ENCODE measurements at regions not wholly inside any gene's neighbourhood (a gene's known extent, or its start where the extent isn't known, plus 50 kb on each side); places are given as distances from the start of the nearest gene placed in this dataset.

DNA sequence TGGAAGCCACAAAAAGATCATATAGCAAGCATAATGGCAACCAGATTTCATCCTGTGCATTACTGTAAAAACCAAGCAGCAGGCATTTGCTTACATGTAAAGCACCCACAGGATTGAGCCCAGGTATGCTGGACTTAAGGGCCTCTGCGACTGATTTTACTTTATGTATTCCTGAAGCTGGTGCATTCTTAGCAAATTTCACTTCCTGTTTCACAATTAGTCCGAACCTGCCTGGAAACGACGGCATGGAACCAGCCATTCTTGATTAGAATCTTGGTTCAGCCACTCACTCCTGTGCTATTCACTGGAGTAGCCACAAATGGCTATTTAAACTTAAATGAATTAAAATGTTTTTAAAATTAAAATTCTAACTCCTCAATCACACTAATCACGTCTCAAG lies 239.2 kb downstream of the NUAK1 start:
- H3K4me1 ChIP-seq (ENCODE audit: insufficient read depth, low read length) = peaks cover 23% of the 10 kb centered on the region
- no peak overlapping the region for H3K4me3 ChIP-seq (ENCODE audit: low read length)
- H3K27ac ChIP-seq (ENCODE audit: low read length) = no peak overlapping the region
- H3K27me3 ChIP-seq (ENCODE audit: insufficient read depth, low read length) = no peaks in the 10 kb centered on the region
- no peaks in the 10 kb centered on the region for H3K9me3 ChIP-seq (ENCODE audit: insufficient read depth, low read depth, low read length)
- H3K36me3 ChIP-seq (ENCODE audit: insufficient read depth, low read depth, low read length) = no peaks in the 10 kb centered on the region
- H3K9ac ChIP-seq (ENCODE audit: low read depth, low read length) = no peak overlapping the region

DNA sequence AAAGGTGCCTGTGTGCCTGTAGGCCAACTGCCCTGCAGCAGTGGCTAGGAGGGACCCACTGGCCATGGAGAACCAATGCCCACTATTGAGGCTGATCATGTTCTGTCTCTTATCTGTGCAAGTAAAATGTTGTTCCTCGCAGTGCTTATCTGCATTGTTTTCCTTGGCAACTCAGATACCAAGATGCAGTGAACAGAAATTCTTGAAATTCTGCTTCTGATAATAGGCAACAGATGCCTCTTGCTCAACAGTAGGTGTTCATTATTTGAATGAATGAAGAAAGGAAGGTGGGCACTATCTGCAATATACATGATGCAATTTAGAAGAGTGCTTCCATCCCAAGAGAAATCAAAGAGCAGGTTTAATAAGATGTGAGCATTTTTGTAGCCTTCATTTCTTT lies 232.2 kb downstream of the NUAK1 start:
- no peaks in the 10 kb centered on the region for H3K4me1 ChIP-seq (ENCODE audit: insufficient read depth, low read length)
- no peak overlapping the region for H3K4me3 ChIP-seq (ENCODE audit: low read length)
- H3K27me3 ChIP-seq (ENCODE audit: insufficient read depth, low read length) = no peaks in the 10 kb centered on the region
- H3K27ac ChIP-seq (ENCODE audit: low read length) = no peak overlapping the region
- no peak overlapping the region for H3K9ac ChIP-seq (ENCODE audit: low read depth, low read length)
- H3K36me3 ChIP-seq (ENCODE audit: insufficient read depth, low read depth, low read length) = no peaks in the 10 kb centered on the region
- H3K9me3 ChIP-seq (ENCODE audit: insufficient read depth, low read depth, low read length) = no peaks in the 10 kb centered on the region

DNA sequence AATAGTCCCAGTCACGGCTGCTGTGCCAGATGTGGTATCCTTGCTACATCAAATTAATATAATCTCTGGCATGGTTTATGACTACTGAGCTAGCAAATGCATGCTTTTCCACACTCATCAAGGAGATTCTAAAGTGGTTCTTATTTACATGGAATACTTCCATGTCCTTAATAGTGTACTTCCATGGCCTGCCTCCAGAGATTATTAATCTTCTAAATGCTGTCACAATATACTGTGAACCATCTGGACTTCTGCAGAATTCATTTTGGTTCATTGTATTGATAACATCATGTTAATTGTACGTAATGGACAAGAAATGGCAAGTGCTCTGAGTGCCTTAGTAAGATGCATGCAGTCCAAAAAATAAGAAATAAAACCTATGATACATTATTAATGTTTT lies 230.8 kb downstream of the NUAK1 start:
- Histone ChIP-seq H3K27me3 (ENCODE audit: insufficient read depth, low read length) (no peaks in the 10 kb centered on the region), H3K4me3 (ENCODE audit: low read length) (no peak overlapping the region), H3K27ac (ENCODE audit: low read length) (no peak overlapping the region), H3K9ac (ENCODE audit: low read depth, low read length) (no peak overlapping the region), H3K4me1 (ENCODE audit: insufficient read depth, low read length) (no peaks in the 10 kb centered on the region), H3K9me3 (ENCODE audit: insufficient read depth, low read depth, low read length) (no peaks in the 10 kb centered on the region), H3K36me3 (ENCODE audit: insufficient read depth, low read depth, low read length) (no peaks in the 10 kb centered on the region)

DNA sequence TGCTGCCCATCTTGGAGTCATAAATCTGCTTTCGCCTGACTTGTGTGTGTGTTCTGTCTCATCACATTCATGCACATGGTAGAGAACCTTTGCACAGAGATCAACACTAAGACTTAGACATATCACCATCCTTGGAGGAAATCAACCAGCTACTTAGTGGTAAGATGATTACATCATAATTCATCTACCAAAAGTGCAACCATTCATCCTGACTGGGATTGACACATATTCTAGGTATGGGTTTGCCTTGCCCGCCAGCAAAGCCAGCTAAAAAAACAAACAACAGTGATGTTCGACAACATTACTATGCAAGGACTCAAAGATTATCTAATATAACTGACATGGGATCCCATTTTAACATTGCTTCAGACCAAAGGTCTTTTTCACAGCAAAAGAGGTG lies 228.7 kb downstream of the NUAK1 start:
- no peaks in the 10 kb centered on the region for H3K36me3 ChIP-seq (ENCODE audit: insufficient read depth, low read depth, low read length)
- H3K4me3 ChIP-seq (ENCODE audit: low read length) = no peak overlapping the region
- H3K27me3 ChIP-seq (ENCODE audit: insufficient read depth, low read length) = no peaks in the 10 kb centered on the region
- H3K27ac ChIP-seq (ENCODE audit: low read length) = no peak overlapping the region
- no peaks in the 10 kb centered on the region for H3K4me1 ChIP-seq (ENCODE audit: insufficient read depth, low read length)
- no peaks in the 10 kb centered on the region for H3K9me3 ChIP-seq (ENCODE audit: insufficient read depth, low read depth, low read length)
- no peak overlapping the region for H3K9ac ChIP-seq (ENCODE audit: low read depth, low read length)

GRCh38 chr12:105911966-105912365 lies 226.8 kb downstream of the NUAK1 start:
- Histone ChIP-seq H3K36me3 (ENCODE audit: insufficient read depth, low read depth, low read length) (no peaks in the 10 kb centered on the region), H3K27me3 (ENCODE audit: insufficient read depth, low read length) (no peaks in the 10 kb centered on the region), H3K4me3 (ENCODE audit: low read length) (no peak overlapping the region), H3K9me3 (ENCODE audit: insufficient read depth, low read depth, low read length) (no peaks in the 10 kb centered on the region), H3K27ac (ENCODE audit: low read length) (no peak overlapping the region), H3K9ac (ENCODE audit: low read depth, low read length) (no peak overlapping the region), H3K4me1 (ENCODE audit: insufficient read depth, low read length) (no peaks in the 10 kb centered on the region)

DNA sequence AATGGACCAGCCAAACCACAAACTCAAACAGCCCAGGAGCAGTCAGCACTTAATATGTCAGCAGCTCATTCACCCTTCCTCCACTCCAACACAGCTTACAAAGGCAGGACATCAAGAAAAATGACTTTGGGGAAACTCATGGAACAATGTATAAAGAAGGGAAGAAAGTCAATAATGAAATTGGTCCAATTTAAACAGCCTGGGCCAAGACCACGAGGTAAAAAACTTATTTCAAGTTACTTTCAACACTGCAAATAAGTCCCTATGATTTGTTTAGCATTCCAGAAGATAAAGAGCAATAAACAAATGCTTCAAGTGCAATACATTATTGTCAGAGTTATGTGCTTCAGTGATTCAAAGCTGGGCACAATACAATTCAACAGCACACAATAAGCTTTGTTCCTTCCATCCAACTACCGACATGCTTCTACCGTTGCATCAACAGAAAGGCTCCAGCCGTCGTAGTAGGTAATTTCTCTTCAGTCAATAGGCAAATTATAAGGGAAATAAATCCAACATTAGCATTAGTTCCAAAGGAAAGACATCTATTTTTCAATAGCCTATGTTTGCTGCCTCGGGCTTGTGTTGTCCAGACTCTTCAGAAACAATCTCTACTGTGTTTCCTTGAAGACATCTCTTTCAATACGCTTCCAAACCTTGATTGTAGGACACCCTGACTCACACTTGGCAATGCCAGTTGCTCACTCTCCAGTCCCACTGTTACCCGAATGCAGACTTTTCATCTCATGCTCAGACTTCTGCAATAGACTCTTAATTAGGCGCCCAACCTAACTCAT lies 225.7 kb downstream of the NUAK1 start:
- no peaks in the 10 kb centered on the region for H3K9me3 ChIP-seq (ENCODE audit: insufficient read depth, low read depth, low read length)
- H3K4me3 ChIP-seq (ENCODE audit: low read length) = no peak overlapping the region
- no peaks in the 10 kb centered on the region for H3K4me1 ChIP-seq (ENCODE audit: insufficient read depth, low read length)
- H3K9ac ChIP-seq (ENCODE audit: low read depth, low read length) = no peak overlapping the region
- H3K27me3 ChIP-seq (ENCODE audit: insufficient read depth, low read length) = no peaks in the 10 kb centered on the region
- H3K27ac ChIP-seq (ENCODE audit: low read length) = no peak overlapping the region
- no peaks in the 10 kb centered on the region for H3K36me3 ChIP-seq (ENCODE audit: insufficient read depth, low read depth, low read length)

DNA sequence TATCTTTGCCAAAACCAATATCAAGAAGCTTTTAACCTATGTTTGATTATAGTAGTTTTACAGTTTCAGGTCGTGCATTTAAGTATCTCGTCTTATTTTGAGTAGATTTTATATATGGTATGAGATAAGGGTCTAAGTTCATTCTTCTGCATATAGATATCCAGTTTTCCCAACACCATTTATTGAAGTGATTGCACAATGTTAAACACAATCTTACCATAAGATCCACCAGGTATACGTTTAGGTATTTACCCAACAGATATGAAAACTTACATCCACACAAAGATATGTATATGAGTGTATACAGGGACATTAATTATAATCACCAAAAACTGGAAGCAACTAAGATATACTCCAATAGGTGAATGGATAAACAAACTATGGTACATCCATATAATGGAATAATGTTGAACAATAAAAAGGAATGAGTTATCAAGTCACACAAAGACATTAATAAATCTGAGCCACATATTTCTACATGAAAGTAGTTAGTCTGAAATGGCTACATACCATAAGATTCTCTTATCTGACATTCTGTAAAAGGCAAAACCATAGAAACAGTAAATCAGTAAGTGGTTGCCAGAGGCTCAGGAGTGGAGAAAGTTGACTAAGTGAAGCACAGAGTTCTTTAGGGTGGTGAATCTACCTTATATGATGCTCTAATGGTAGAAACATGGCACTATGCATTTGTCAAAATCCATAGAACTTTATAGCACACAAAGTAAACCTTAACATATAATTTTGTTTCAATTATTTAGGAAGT lies 222.6 kb downstream of the NUAK1 start:
- H3K9ac ChIP-seq (ENCODE audit: low read depth, low read length) = no peak overlapping the region

DNA sequence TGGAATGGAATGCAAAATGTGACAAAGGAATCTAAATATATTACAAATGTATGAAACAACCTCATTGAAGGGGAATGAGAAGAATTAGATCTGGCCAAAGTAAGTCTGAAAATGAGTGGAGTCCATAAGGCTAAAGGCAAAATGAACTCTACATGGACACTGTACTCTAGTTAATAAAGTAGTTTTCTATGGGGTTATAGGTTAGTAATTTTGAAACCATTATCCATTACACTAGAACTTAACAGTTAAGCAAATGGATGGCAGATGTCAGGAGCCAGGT lies 222.1 kb downstream of the NUAK1 start:
- no peak overlapping the region for H3K9ac ChIP-seq (ENCODE audit: low read depth, low read length)
- no peaks in the 10 kb centered on the region for H3K4me1 ChIP-seq (ENCODE audit: insufficient read depth, low read length)
- no peaks in the 10 kb centered on the region for H3K27me3 ChIP-seq (ENCODE audit: insufficient read depth, low read length)
- H3K27ac ChIP-seq (ENCODE audit: low read length) = no peak overlapping the region
- no peaks in the 10 kb centered on the region for H3K36me3 ChIP-seq (ENCODE audit: insufficient read depth, low read depth, low read length)
- H3K9me3 ChIP-seq (ENCODE audit: insufficient read depth, low read depth, low read length) = no peaks in the 10 kb centered on the region
- no peak overlapping the region for H3K4me3 ChIP-seq (ENCODE audit: low read length)

More for the DNA sequence above, 222.6 kb downstream of the NUAK1 start:
- no peak overlapping the region for H3K4me3 ChIP-seq (ENCODE audit: low read length)
- no peak overlapping the region for H3K27ac ChIP-seq (ENCODE audit: low read length)
- H3K9me3 ChIP-seq (ENCODE audit: insufficient read depth, low read depth, low read length) = no peaks in the 10 kb centered on the region
- no peaks in the 10 kb centered on the region for H3K27me3 ChIP-seq (ENCODE audit: insufficient read depth, low read length)
- H3K4me1 ChIP-seq (ENCODE audit: insufficient read depth, low read length) = no peaks in the 10 kb centered on the region
- H3K36me3 ChIP-seq (ENCODE audit: insufficient read depth, low read depth, low read length) = no peaks in the 10 kb centered on the region

DNA sequence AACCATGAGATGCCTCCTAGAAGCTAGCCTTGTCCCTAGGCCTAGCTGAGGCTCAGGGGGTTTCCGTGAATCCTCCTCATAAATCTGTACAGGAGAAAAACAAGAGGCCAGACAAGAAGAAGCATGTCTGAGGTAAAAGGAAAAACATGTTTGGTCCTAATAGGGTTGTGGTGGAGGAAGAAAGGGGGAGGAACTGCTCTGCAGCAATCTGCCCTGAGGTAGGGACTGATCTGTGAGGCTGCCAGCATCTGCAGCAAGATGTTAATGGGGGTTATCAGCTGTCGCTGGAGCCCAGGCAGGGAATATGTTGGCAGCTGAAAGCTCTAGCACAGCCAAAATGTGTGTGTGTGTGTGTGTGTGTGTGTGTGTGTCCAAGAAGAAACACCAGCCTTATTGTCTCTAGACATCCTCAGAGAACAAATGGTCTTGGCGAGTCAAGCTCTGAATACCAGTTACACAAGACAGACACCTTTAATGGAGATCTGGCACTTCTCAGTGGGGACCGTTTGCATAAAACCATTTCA lies 218.5 kb downstream of the NUAK1 start:
- Histone ChIP-seq H3K4me1 (ENCODE audit: insufficient read depth, low read length) (no peaks in the 10 kb centered on the region), H3K4me3 (ENCODE audit: low read length) (no peak overlapping the region), H3K9me3 (ENCODE audit: insufficient read depth, low read depth, low read length) (no peaks in the 10 kb centered on the region), H3K9ac (ENCODE audit: low read depth, low read length) (no peak overlapping the region), H3K27ac (ENCODE audit: low read length) (no peak overlapping the region), H3K36me3 (ENCODE audit: insufficient read depth, low read depth, low read length) (no peaks in the 10 kb centered on the region), H3K27me3 (ENCODE audit: insufficient read depth, low read length) (no peaks in the 10 kb centered on the region)

DNA sequence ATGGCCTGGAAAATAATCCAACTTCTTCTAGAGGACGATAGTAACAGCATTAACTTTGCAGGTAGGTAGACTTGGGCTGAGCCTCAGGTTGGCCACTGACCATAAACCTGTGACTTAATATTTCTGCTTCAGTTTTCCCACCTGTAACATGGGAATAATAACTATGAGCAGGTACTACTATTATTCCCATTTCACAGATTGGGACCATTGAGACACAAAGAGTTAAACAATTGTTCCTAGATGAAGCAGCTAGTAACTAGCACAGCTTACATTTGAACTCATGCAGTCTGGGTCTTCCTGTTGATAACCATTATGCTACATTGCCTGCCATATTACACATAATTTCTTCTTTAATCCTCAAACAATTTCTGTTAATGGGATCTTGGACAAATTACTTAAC lies 217.7 kb downstream of the NUAK1 start:
- no peak overlapping the region for H3K27ac ChIP-seq (ENCODE audit: low read length)
- no peak overlapping the region for H3K9ac ChIP-seq (ENCODE audit: low read depth, low read length)
- no peaks in the 10 kb centered on the region for H3K27me3 ChIP-seq (ENCODE audit: insufficient read depth, low read length)
- no peaks in the 10 kb centered on the region for H3K36me3 ChIP-seq (ENCODE audit: insufficient read depth, low read depth, low read length)
- H3K9me3 ChIP-seq (ENCODE audit: insufficient read depth, low read depth, low read length) = no peaks in the 10 kb centered on the region
- no peak overlapping the region for H3K4me3 ChIP-seq (ENCODE audit: low read length)
- no peaks in the 10 kb centered on the region for H3K4me1 ChIP-seq (ENCODE audit: insufficient read depth, low read length)

GRCh38 chr12:105921872-105922669 lies 216.7 kb downstream of the NUAK1 start:
- Histone ChIP-seq H3K36me3 (ENCODE audit: insufficient read depth, low read depth, low read length) (no peaks in the 10 kb centered on the region), H3K9me3 (ENCODE audit: insufficient read depth, low read depth, low read length) (no peaks in the 10 kb centered on the region), H3K4me3 (ENCODE audit: low read length) (no peak overlapping the region), H3K27me3 (ENCODE audit: insufficient read depth, low read length) (no peaks in the 10 kb centered on the region), H3K27ac (ENCODE audit: low read length) (no peak overlapping the region), H3K4me1 (ENCODE audit: insufficient read depth, low read length) (no peaks in the 10 kb centered on the region), H3K9ac (ENCODE audit: low read depth, low read length) (no peak overlapping the region)
